ENCODE measurements at regions not wholly inside any gene's neighbourhood (a gene's known extent, or its start where the extent isn't known, plus 50 kb on each side); places are given as distances from the start of the nearest gene placed in this dataset.

DNA sequence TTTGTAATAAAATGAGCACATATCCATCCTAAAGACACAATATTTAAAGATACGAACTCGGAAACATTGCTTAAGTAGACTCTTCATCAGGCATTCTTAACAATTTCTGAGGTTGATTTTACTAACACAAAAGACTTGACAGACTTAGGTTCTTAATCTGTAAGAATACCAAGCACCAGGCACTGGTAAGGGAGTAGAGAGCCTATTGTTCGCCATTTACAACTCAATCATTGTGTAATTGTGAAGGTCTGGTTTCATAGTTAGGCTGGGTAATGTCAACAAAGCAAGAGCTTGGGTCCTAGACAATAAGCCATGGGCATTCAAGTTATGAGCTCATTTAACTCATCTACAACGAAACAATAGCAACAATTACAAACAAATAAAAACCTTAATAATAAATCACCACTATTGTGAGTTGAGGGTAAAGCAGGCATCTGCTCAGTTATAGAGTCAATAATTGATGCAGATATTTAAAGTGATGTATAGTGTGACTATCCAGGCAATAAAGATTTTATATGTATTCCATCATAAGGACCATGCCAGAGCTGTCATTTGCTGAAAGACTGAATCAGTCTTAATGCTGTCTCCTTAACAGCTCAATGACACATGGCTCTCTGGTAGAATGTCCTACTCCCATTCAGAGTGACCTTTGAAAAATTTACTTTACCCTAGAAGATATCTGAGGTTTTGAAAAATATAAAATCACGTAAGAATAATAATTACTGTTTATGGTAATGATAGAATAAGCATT lies 664.0 kb upstream of the PCDH7 start (continued):
- no peak for TF ChIP-seq RAD21 (IDR thresholded peaks at IDR 0.05 in 1 of 2, conservative IDR thresholded peaks at IDR 0.05 in 1 of 2; ENCODE audit: low read depth in 2 of 2, low read length in 2 of 2)
- no peak for TF ChIP-seq POLR2AphosphoS5 (IDR thresholded peaks at IDR 0.05; ENCODE audit: low read depth, low read length)
- TF ChIP-seq, protein P1, sequence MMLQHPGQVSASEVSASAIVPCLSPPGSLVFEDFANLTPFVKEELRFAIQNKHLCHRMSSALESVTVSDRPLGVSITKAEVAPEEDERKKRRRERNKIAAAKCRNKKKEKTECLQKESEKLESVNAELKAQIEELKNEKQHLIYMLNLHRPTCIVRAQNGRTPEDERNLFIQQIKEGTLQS (IDR thresholded peaks at IDR 0.05; ENCODE audit: insufficient read depth, low read depth, low read length): no peak
- TF ChIP-seq CHD2 (IDR thresholded peaks at IDR 0.05; ENCODE audit: low read length): no peak
- no peak for TF ChIP-seq EZH2 (IDR thresholded peaks at IDR 0.05; ENCODE audit: low read depth, low read length, severe bottlenecking)
- TF ChIP-seq NRF1 (IDR thresholded peaks at IDR 0.05; ENCODE audit: low read depth, low read length): no peak
- TF ChIP-seq SIX5 (IDR thresholded peaks at IDR 0.05; ENCODE audit: low read depth, low read length): no peak
- no peak for TF ChIP-seq TAF7 (optimal IDR thresholded peaks at IDR 0.05; ENCODE audit: borderline replicate concordance, low read depth, low read length)
